ENCODE measurements at regions not wholly inside any gene's neighbourhood (a gene's known extent, or its start where the extent isn't known, plus 50 kb on each side); places are given as distances from the start of the nearest gene placed in this dataset.

DNA sequence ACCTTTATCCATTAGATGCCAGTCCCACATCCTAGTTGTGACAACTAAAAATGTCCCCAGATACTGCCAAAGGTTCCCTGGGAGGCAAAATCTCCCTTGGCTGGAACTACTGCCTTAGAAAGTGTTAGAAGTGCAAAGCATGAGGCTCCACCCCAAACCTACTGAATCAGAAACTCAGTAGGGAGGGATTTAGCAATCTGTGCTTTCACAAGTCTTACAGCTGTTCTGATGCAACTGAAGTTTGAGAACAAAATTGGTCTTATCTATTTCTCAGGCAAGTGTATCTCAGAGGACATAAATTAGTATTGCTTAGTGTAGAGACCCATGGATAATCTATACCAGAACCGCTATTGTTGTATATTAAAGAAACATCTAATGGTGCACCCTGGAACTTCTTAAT lies 70.2 kb downstream of the CLDN1 start:
- DNase-seq: no peak

GRCh38 chr3:190249414-190249813 lies 72.8 kb downstream of the CLDN1 start:
- DNase-seq: no peak

- no peak for DNase-seq
These were observed 80.1 kb downstream of the CLDN1 start for GRCh38 chr3:190242147-190242546.

DNA sequence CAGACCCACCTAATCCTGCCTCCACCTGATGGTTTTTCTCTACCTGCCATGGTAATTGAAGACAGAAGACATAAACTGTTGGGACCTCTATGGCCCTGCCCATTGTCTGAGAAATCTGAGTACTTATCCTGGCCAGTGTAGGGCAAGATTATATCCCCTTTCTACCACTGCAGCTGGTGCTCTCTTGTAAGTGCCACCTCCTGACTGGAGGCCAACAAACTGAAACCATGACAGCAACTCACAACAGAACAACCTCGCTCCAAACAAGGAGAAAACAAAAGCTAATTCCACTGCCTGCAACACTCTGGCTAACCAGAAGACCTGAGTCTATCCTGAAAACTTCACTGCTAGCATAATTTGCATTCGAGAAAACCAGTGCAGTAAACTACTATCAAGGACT lies 82.9 kb downstream of the CLDN1 start:
- DNase-seq: no peak

DNA sequence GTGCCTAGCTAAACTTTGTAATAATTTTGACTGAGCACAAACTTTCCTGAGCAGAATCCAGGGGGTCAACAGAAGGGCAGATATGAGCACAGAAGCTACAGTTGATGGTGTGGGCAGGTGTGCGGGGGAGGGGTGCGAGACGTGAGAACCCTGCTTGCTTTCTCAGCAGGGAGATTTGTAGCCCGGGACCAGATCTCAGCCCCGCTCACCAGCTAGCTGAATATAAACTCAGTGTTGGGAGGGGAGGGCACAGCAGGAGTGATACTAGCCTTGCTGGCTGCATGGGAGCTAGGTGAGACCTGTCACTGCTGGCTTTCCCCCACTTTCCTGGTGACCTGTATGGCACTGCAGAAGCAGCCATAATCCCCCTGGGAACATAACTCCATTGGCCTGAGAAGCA lies 83.4 kb downstream of the CLDN1 start:
- DNase-seq: no peak

- DNase-seq: no peak
These were observed 87.6 kb downstream of the CLDN1 start for GRCh38 chr3:190234621-190235020.

DNA sequence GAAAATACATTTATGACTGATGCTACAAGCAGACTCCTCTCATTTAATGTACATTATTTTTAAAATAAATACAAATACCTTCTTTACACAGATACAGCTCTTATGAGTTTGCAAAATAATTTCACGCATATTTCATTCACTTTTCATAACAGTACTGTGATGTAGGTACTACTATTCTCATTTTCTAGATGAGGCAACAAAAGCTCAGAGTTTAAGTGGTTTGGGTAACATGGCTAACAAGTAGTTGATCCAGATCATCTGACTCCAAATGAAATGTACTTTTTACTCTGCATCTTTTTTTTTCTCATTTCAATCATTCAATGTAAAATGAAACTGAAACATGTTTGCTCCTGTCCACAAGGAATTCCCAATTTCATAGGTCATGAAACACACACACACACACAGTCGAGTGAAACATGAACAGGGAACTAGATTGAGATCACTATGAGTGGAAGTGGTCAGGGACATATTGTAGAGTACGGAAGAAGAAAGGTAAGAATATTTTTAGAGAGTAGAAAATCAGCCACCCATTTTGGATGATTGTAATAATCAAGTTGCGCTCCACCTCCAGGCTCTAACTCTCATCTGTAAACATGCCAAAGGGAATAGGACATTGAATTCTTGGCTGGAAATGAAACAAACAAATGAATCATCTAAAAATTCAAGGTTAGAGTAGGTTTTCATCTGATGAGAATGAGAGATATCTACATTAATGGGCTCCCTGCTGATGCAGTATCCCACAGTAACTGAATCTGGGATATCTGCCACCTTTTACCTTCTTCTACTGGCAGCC lies 92.4 kb downstream of the CLDN1 start:
- no peak for DNase-seq

- DNase-seq: no peak
These were observed 95.2 kb downstream of the CLDN1 start for GRCh38 chr3:190227064-190227463.

DNA sequence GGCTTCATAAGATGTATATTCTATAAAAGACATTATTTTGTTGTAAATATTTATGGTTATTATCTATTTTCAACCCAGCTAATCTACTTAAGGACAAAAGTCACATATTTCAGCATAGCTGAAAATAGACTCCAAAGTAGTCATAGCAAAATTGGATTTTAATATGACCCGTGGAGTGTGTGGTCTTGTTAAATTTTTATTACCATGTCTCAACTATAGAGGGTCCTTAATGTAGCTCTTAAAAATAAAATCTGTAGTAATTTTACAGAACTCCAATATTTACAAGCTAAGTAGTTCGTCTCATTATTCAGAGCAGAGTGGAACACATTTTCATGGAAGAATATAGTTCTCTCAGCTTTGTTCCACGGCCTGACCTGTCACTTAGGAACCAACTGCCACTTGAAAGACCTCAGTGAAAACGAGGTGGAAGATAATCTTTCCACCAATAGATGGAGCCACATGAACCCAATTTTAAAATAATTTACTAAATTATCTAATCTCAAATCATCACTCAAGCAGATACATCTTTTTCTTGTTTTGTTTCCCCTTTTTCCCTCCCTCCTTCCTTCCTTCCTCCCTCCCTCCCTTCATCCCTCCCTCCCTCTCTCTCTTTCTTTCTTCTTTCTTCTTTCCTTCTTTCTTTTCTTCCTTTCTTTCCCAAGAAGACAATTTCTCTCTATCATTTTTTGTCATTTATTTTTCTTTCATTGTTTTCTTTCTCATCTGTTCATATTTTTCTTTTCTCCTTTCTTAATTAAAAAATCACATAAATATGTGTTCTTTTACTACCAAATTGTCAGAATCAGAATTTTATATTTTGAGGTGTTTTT lies 97.2 kb downstream of the CLDN1 start:
- DNase-seq: peak; percentile 19

DNA sequence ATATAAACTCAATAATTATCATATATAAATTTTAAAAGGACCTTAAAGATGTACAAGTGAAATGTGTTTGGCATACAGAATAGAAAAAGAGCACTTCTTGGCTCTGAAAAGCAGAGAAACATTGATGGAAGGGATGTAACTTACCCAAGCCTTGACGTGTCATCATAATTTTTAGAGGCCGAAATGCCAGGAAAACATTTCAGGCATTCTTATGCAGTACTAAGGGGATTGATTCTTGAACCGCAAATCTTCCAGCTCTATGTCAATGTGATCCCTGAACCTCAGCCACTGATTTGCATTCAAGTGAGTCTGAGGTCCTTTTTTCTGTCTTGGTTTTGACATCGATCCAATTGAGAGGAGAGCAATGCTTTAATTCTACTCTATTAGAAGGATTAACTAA lies 97.8 kb downstream of the CLDN1 start:
- DNase-seq: no peak

- DNase-seq: no peak
These were observed 99.3 kb downstream of the CLDN1 start for GRCh38 chr3:190222916-190223315.

- no peak for DNase-seq
These were observed 99.9 kb downstream of the CLDN1 start for GRCh38 chr3:190222360-190222759.

- DNase-seq: no peak
These were observed 99.7 kb upstream of the P3H2 start for GRCh38 chr3:190220362-190220761.

DNA sequence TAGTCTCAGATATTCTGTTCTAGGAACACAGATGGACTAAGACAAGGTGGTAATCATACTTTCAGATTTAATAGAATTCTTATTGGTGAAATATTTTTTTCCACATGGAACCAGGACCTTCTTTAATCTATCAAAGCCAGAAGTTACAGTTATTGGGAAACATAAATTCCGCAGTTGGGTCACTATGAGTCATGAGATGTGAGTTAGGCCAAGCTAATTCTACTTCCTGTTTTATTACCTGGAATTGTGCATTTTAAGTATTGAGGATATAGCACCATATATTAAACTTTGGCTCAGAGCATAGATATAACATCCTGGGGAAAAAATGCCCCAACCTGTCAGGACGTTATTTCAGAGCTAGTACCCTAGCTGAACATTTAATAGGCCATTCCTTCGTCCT lies 96.4 kb upstream of the P3H2 start:
- DNase-seq: no peak

- no peak for DNase-seq
These were observed 93.0 kb upstream of the P3H2 start for GRCh38 chr3:190213727-190214126.

- no peak for DNase-seq
These were observed 89.9 kb upstream of the P3H2 start for GRCh38 chr3:190210608-190211007.

DNA sequence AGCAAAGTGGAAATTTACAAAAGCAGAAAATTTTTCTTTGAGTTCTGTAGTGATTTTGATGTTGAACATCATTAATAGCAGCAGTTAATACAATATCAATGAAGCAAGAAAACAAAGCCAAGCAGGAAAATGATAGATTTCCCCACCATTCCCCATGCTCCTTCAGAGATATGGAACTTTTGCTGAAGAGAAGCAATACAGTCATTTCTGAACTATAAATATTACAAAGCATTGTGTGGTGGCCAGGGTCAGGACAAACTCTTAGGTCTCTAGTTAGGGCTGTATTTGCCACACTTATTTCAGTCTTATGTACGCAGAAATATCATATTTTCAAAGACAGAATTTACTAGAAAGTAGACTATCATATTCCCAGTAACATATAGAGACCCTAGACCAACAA lies 88.8 kb upstream of the P3H2 start:
- no peak for DNase-seq

DNA sequence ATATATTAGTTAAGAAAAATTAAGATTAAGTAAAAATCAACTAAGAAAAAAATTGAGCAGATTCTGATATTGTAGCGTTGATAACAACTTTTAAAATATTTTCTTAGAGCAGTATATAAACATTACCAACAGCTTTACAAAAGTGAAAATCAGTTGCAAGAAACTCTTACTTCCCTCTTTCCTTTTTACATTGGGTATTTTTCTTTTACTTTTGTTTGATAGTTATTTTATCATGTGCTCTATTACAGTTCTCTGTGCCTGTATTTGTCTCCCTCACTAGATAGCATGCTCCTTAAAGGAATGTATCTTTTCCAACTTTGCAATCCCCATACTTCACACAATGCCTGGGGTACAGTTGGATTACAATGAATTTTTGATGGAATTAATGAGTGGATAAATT lies 87.5 kb upstream of the P3H2 start:
- DNase-seq: no peak

GRCh38 chr3:190205739-190206138 lies 85.0 kb upstream of the P3H2 start:
- DNase-seq: no peak

DNA sequence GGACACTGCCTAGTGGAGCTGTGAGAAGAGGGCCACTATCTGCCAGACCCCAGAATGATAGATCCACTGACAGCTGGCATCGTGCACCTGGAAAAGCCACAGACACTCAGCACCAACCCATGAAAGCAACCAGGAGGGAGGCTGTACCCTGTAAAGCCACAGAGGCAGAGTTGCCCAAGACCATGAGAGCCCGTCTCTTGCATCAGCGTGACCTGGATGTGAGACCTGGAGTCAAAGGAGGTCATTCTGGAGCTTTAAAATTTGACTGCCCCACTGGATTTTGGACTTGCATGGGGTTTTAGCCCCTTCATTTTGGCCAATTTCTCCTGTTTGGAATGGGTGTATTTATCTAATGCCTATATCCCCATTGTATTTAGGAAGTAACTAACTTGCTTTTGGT lies 83.5 kb upstream of the P3H2 start:
- DNase-seq: no peak

GRCh38 chr3:190197346-190197763 lies 76.7 kb upstream of the P3H2 start:
- no peak for DNase-seq

GRCh38 chr3:190194506-190194905 lies 73.8 kb upstream of the P3H2 start:
- DNase-seq: no peak

- no peak for DNase-seq
These were observed 72.5 kb upstream of the P3H2 start for GRCh38 chr3:190193210-190193609.

GRCh38 chr3:190192739-190193138 lies 72.0 kb upstream of the P3H2 start:
- no peak for DNase-seq

Data from COR-L47 (cell line).